Mammary epithelial cell (primary cell): ENCODE measurements at regions not wholly inside any gene's neighbourhood (a gene's known extent, or its start where the extent isn't known, plus 50 kb on each side); places are given as distances from the start of the nearest gene placed in this dataset.

Experiments
- EZH2 ChIP-seq: IDR thresholded peaks from 2 replicates; pipeline ENCODE4 v1.6.1; 2012; ENCODE audit warnings: low read length, inconsistent platforms, borderline replicate concordance
- TF ChIP-seq, protein P1 (sequence below), 2 donors: IDR thresholded peaks in 1 of 2; conservative IDR thresholded peaks in 1 of 2; 2 replicates each; pipeline ENCODE4 v1.5.1; 2011 to 2012; ENCODE audit warnings: inconsistent platforms in 2 of 2, low read length in 2 of 2, mild to moderate bottlenecking in 2 of 2, control low read depth in 1 of 2, low read depth in 1 of 2; ENCODE audit not compliant: insufficient read depth in 1 of 2; ENCODE audit errors: extremely low read depth in 1 of 2

DNA sequence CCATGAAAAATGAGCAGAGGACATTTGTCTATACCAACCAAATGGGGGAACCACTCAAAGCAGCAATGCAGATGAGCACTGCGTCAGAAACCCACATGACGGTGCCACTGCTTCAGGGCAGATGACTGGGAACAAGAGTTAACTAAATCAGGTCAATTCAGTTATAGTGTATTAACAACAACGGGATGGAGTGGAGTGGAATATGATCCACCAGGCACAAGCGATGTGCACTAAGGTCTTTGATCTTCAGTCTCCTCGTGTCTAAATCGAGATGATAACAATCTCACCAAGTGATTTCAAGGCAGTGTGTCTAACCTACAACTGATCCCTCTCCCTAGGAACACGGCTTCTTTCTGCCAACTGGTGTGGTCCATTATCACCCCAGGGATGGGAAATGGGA is 269.0 kb downstream of the RAD51AP2 start:
- TF ChIP-seq, protein P1, sequence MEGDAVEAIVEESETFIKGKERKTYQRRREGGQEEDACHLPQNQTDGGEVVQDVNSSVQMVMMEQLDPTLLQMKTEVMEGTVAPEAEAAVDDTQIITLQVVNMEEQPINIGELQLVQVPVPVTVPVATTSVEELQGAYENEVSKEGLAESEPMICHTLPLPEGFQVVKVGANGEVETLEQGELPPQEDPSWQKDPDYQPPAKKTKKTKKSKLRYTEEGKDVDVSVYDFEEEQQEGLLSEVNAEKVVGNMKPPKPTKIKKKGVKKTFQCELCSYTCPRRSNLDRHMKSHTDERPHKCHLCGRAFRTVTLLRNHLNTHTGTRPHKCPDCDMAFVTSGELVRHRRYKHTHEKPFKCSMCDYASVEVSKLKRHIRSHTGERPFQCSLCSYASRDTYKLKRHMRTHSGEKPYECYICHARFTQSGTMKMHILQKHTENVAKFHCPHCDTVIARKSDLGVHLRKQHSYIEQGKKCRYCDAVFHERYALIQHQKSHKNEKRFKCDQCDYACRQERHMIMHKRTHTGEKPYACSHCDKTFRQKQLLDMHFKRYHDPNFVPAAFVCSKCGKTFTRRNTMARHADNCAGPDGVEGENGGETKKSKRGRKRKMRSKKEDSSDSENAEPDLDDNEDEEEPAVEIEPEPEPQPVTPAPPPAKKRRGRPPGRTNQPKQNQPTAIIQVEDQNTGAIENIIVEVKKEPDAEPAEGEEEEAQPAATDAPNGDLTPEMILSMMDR (conservative IDR thresholded peaks at IDR 0.05 in 1 of 2, IDR thresholded peaks at IDR 0.05 in 1 of 2; ENCODE audit: extremely low read depth in 1 of 2, insufficient read depth in 1 of 2, low read depth in 1 of 2, low read length in 2 of 2), result no peak
- no peak for TF ChIP-seq EZH2
